HL-60/S4 treated with phorbol 12-myristate 13-acetate at 8.2 ng/mL for 4 days and 3 days (cell line): ENCODE measurements at regions not wholly inside any gene's neighbourhood (a gene's known extent, or its start where the extent isn't known, plus 50 kb on each side); places are given as distances from the start of the nearest gene placed in this dataset.
"Not testable (repeated sequence)": the region's sequence is repeated elsewhere in the genome, so short reads cannot be mapped to it uniquely, and the experiment has no call there.

Experiments
- in situ Hi-C: fragments of 300-500 bp; cut with MboI; formaldehyde crosslinking; loops from 2 replicates; pipeline ENCODE4 v1.15.0; 2022; ENCODE audit warnings: low sequenced_read_pairs

GRCh38 chr4:129971419-129971818, 875.5 kb downstream of the C4orf33 start:
- in situ Hi-C loops, result no loop called here

GRCh38 chr4:129972257-129972656, 876.3 kb downstream of the C4orf33 start:
- in situ Hi-C loops, result no loop called here

GRCh38 chr4:129974730-129975129, 878.8 kb downstream of the C4orf33 start:
- in situ Hi-C loops, result no loop called here

DNA sequence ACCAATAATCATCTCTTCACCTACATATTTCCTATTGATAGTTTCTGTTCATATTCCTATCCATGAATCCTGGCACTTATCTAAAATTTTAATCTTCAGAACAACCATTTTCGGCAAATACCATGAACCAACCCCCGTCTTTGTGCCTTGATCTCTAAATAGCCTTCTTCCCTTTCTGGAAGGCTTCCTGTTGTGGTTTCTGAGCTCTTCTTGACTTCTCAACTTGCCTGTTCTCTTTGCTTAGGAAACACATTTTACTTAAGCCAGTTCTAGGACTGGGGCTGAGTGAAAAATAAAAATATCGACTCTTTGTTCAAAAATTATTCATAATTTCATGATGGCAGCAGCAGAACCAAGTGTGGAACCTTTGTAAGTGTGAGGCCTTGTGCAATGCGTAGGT, 882.4 kb downstream of the C4orf33 start:
- in situ Hi-C loops, result no loop called here

GRCh38 chr4:129988957-129989356, 893.0 kb downstream of the C4orf33 start:
- in situ Hi-C loops, result no loop called here

DNA sequence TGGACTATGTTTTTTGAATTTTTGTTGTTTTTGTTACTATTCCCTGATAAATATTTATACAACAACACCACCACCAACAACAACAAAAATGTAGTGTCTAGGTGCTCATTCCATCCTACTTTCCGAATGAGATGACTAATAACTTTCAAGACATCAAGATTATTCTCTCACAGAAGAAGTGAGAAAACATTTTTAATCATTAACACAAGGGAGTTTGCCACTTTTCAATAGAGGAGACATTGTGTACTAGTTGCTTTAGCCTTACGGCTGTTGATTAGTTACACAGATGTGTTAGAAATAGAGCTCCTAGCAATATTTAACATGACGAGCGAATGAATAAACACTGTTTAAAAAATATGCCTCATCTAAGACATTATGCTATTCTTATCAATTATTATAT, 898.8 kb downstream of the C4orf33 start:
- in situ Hi-C loops, result no loop called here

DNA sequence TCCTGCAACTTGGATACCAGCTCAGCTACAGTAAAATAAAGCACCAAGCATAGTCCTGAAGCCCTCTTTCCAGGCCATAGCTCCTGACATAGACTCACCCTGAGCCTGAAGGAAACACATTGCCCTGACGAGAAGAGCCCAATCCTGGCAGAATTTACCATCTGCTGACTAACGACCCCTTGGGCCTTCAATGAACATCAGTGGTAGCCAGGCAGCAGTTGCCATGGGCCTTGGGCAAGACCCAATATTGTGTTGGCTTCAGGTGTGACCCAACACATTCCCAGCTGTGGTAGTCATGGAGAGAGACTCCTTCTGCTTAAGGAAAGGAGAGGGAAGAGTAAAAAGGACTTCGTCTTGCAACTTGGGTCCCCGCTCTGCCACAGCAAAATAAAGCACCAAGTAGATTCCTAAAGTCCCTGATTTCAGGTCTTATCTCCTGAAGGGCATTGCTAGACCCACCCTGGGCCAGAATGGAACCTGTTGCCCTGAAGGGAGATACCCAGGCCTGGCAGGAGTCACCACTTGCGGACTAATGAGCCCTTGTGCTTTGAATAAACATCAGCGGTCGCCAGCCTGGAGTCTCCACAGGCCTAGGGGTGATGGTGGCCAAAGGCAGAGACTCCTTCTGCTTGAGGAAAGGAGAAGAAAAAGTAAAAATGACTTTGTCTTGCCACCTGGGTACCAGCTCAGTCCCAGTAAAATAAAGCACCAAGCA, 902.6 kb downstream of the C4orf33 start:
- in situ Hi-C loops, result no loop called here

- in situ Hi-C loops, result no loop called here
Observed at GRCh38 chr4:129999156-129999555, 903.2 kb downstream of the C4orf33 start.

DNA sequence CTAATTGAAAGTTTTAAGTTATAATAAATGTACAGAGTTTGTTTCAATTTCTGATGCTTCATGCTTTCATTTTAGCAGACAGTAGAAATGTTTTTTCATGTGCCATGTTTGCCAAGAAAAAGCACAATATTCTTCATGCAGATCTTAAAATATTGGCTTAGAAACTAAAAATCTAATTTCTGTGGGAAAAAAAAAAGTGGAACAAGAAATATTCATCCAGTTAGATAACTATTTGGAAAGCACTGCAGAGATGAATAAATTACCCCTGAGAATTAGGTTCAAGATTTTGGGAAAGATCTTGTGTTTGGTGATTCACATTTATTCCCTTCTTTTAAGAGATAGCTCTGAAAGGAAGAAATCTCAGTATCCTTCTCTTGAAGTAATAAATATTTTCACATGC, 912.5 kb downstream of the C4orf33 start:
- in situ Hi-C loops, result no loop called here

- in situ Hi-C loops, result not testable (repeated sequence)
Observed at GRCh38 chr4:130012806-130013205, 916.9 kb downstream of the C4orf33 start.

DNA sequence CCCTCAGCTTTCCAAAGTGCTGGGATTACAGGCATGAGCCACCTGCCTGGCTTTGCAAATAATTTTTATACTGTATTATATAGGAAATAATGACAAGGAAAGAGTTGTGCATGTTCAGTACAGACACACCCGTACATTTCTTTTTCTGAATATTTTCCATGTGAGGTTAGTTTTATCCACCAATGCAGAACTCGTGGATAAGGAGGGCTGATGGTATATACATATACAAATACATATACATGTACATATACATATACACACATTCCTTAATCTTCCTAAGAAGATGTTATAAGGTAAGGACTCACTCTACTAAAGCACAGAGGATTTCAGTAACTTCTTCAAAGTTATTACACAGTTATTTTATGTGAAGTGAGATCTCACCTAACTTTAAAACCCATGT, 925.8 kb downstream of the C4orf33 start:
- in situ Hi-C loops, result no loop called here

- in situ Hi-C loops, result no loop called here
Observed at GRCh38 chr4:130023088-130023487, 927.1 kb downstream of the C4orf33 start.

GRCh38 chr4:130025701-130026100, 929.7 kb downstream of the C4orf33 start:
- in situ Hi-C loops, result no loop called here

GRCh38 chr4:130026185-130026584, 930.2 kb downstream of the C4orf33 start:
- in situ Hi-C loops, result no loop called here

GRCh38 chr4:130027973-130028372, 932.0 kb downstream of the C4orf33 start:
- in situ Hi-C loops, result no loop called here

- in situ Hi-C loops, result no loop called here
Observed at GRCh38 chr4:130028552-130028951, 932.6 kb downstream of the C4orf33 start.

DNA sequence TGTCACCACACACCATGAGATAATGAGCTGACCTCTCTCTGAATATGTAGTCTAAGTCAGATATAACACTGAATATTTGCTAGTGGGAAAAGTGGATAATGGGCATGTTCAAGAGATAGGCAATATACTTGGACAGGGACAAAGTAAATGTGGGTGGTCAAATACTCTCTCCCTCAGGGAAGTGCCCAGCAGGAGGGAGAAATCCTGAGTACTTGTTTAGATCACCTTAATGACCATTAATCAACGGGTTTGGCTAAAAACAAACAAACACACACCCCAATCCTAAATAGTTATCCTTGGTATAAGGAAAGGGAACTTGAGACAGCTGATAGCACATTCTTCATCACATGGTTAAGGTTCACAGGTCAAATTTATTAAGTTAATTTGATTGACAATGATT, 933.5 kb downstream of the C4orf33 start:
- in situ Hi-C loops, result no loop called here

- in situ Hi-C loops, result no loop called here
Observed at GRCh38 chr4:130031858-130032257, 935.9 kb downstream of the C4orf33 start.

DNA sequence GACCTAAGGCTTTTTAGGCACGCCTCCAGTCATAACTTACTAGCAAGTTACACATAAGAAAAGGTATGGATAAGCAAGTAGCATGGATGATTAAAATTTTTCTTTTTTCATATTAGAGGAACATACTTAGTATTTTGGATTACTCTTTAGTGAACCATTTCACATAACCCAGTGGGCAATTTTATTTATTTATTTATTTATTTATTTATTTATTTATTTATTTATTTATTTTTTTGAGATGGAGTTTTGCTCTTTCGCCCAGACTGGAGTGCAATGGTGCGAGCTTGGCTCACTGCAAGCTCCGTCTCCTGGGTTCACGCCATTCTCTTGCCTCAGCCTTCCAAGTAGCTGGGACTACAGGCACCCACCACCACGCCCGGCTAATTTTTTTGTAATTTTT, 937.7 kb downstream of the C4orf33 start:
- in situ Hi-C loops, result not testable (repeated sequence)

- in situ Hi-C loops, result no loop called here
Observed at GRCh38 chr4:130034876-130035275, 938.9 kb downstream of the C4orf33 start.

- in situ Hi-C loops, result no loop called here
Observed at GRCh38 chr4:130035391-130035790, 939.4 kb downstream of the C4orf33 start.

- in situ Hi-C loops, result not testable (repeated sequence)
Observed at GRCh38 chr4:130037866-130038265, 941.9 kb downstream of the C4orf33 start.

GRCh38 chr4:130038540-130038939, 942.6 kb downstream of the C4orf33 start:
- in situ Hi-C loops, result not testable (repeated sequence)
